ENCODE measurements at regions not wholly inside any gene's neighbourhood (a gene's known extent, or its start where the extent isn't known, plus 50 kb on each side); places are given as distances from the start of the nearest gene placed in this dataset.
A peak's percentile ranks its signal among the peaks of the same experiment; 100 is the strongest.

GRCh38 chr1:55781944-55782482, 566.8 kb upstream of the USP24 start:
- TF ChIP-seq CTCF (IDR thresholded peaks at IDR 0.05; ENCODE audit: insufficient read depth, low read depth, low read length), result no peak
- no peak overlapping the region for H3K4me3 ChIP-seq (ENCODE audit: low read depth, low read length)
- peak; percentile 74 for DNase-seq (ENCODE audit: low read depth)

- no peak overlapping the region for H3K4me3 ChIP-seq (ENCODE audit: low read depth, low read length)
- TF ChIP-seq CTCF (IDR thresholded peaks at IDR 0.05; ENCODE audit: insufficient read depth, low read depth, low read length), result no peak
- no peak for DNase-seq (ENCODE audit: low read depth)
These were observed 565.8 kb upstream of the USP24 start for GRCh38 chr1:55781003-55781402.

GRCh38 chr1:55777545-55777944, 562.4 kb upstream of the USP24 start:
- no peak for DNase-seq (ENCODE audit: low read depth)
- no peak for TF ChIP-seq CTCF (IDR thresholded peaks at IDR 0.05; ENCODE audit: insufficient read depth, low read depth, low read length)
- no peak overlapping the region for H3K4me3 ChIP-seq (ENCODE audit: low read depth, low read length)

- TF ChIP-seq CTCF (IDR thresholded peaks at IDR 0.05; ENCODE audit: insufficient read depth, low read depth, low read length), result no peak
- H3K4me3 ChIP-seq (ENCODE audit: low read depth, low read length), result no peak overlapping the region
- DNase-seq (ENCODE audit: low read depth), result no peak
These were observed 559.8 kb upstream of the USP24 start for GRCh38 chr1:55775007-55775406.

- H3K4me3 ChIP-seq (ENCODE audit: low read depth, low read length), result no peak overlapping the region
- no peak for TF ChIP-seq CTCF (IDR thresholded peaks at IDR 0.05; ENCODE audit: insufficient read depth, low read depth, low read length)
- peak; percentile 10 for DNase-seq (ENCODE audit: low read depth)
These were observed 559.3 kb upstream of the USP24 start for GRCh38 chr1:55774446-55774845.

- H3K4me3 ChIP-seq (ENCODE audit: low read depth, low read length), result no peak overlapping the region
- DNase-seq (ENCODE audit: low read depth), result no peak
- no peak for TF ChIP-seq CTCF (IDR thresholded peaks at IDR 0.05; ENCODE audit: insufficient read depth, low read depth, low read length)
These were observed 558.2 kb upstream of the USP24 start for GRCh38 chr1:55773211-55773940.
